Endothelial cell of umbilical vein (primary cell): ENCODE measurements at regions not wholly inside any gene's neighbourhood (a gene's known extent, or its start where the extent isn't known, plus 50 kb on each side); places are given as distances from the start of the nearest gene placed in this dataset.

ENCODE experiments used
- BruUV-seq: library from RNA; stranded (reverse); fragments of 400-500 nt; replicated peaks from 2 replicates; lab custom pipeline; 2021; lab: Mats Ljungman, UMichigan
- CTCF ChIA-PET: fragments of 300-600, 350-600 bp; sonication (Branson Sonifier 250); formaldehyde crosslinking; loops from one replicate; lab custom pipeline; 2021; ENCODE audit warnings: antibody characterized with exemption, inconsistent platforms; lab: Charles Lee
- POLR2A ChIA-PET: fragments of 300-600, 350-600 bp; sonication (Branson Sonifier 250); formaldehyde crosslinking; loops from one replicate; lab custom pipeline; 2021; ENCODE audit warnings: antibody characterized with exemption, inconsistent platforms; lab: Charles Lee
- DNase-seq: peaks from one replicate; pipeline ENCODE4 v3.0.0-alpha.2; 2011; ENCODE audit warnings: low read depth, low spot score
- FAIRE-seq: peaks from 2 replicates; lab custom pipeline; 2011; peaks lifted over from hg19 to GRCh38; lab: Jason Lieb, UNC
- H2AFZ ChIP-seq: 2 replicates; pipeline ENCODE4 v1.6.0; 2012; ENCODE audit warnings: low read depth, low read length, control low read depth, inconsistent platforms
- H3K27ac ChIP-seq: 2 replicates; pipeline ENCODE4 v1.5.1; 2011; ENCODE audit warnings: low read depth, mild to moderate bottlenecking, control low read depth, low read length, moderate library complexity; ENCODE audit not compliant: insufficient read depth
- H3K27me3 ChIP-seq, 2 experiments: 2 replicates each; pipeline versions ENCODE4 v1.6.0 to v1.6.1; 2011; ENCODE audit warnings: low read length in 2 of 2, mixed read lengths in 1 of 2; ENCODE audit not compliant: control insufficient read depth in 2 of 2, insufficient read depth in 2 of 2
- H3K36me3 ChIP-seq, 2 experiments: 2 replicates in 1 of 2; 3 replicates in 1 of 2; pipeline ENCODE4 v1.5.1; 2011; ENCODE audit warnings: low read length in 2 of 2, mild to moderate bottlenecking in 1 of 2, moderate library complexity in 1 of 2; ENCODE audit not compliant: control insufficient read depth in 2 of 2, insufficient read depth in 2 of 2; ENCODE audit errors: extremely low read depth in 1 of 2
- H3K4me1 ChIP-seq: 3 replicates; pipeline ENCODE4 v1.5.1; 2011; ENCODE audit warnings: mild to moderate bottlenecking, low read length; ENCODE audit not compliant: control insufficient read depth, insufficient read depth; ENCODE audit errors: extremely low read depth
- H3K4me2 ChIP-seq: 2 replicates; pipeline ENCODE4 v1.6.1; 2011; ENCODE audit warnings: low read length, control low read depth, mixed read lengths; ENCODE audit not compliant: insufficient read depth
- H3K4me3 ChIP-seq, 3 experiments: fragments of 200-600 bp in 1 of 3; sonication (generic), shearing (Covaris generic) in 1 of 3; replicated peaks in 1 of 3; 2 replicates each; pipeline ENCODE4 v1.5.1; 2011 to 2016; ENCODE audit warnings: control low read depth in 3 of 3, low read length in 3 of 3, mild to moderate bottlenecking in 2 of 3, inconsistent platforms in 1 of 3, low read depth in 1 of 3, moderate library complexity in 1 of 3; ENCODE audit not compliant: insufficient read depth in 1 of 3
- H3K79me2 ChIP-seq: 2 replicates; pipeline ENCODE4 v1.6.0; 2012; ENCODE audit warnings: low read length, inconsistent platforms; ENCODE audit not compliant: control insufficient read depth, insufficient read depth
- H3K9ac ChIP-seq: replicated peaks from 2 replicates; pipeline ENCODE3; 2011; ENCODE audit warnings: low read length, control low read depth; ENCODE audit not compliant: insufficient read depth; ENCODE audit errors: extremely low read depth
- H3K9me1 ChIP-seq: replicated peaks from 3 replicates; pipeline ENCODE4 v1.6.0; 2011; ENCODE audit warnings: mild to moderate bottlenecking, low read length; ENCODE audit not compliant: control insufficient read depth, insufficient read depth; ENCODE audit errors: extremely low read depth
- H3K9me3 ChIP-seq: replicated peaks from 2 replicates; pipeline ENCODE4 v1.5.1; 2012; ENCODE audit warnings: low read length, inconsistent platforms; ENCODE audit not compliant: control insufficient read depth, insufficient read depth
- H4K20me1 ChIP-seq: replicated peaks from 2 replicates; pipeline ENCODE3; 2011; ENCODE audit warnings: mild to moderate bottlenecking, low read length; ENCODE audit not compliant: control insufficient read depth, insufficient read depth; ENCODE audit errors: extremely low read depth
- CTCF ChIP-seq, 2 donors: IDR thresholded peaks; 1 replicate in 1 of 2; 2 replicates in 1 of 2; pipeline ENCODE4 v1.5.1; 2011; ENCODE audit warnings: low read length in 2 of 2, mild to moderate bottlenecking in 2 of 2, moderate library complexity in 2 of 2, control low read depth in 1 of 2, inconsistent platforms in 1 of 2, low read depth in 1 of 2; ENCODE audit not compliant: insufficient read depth in 1 of 2; ENCODE audit errors: extremely low read depth in 1 of 2
- EZH2 ChIP-seq: IDR thresholded peaks from 2 replicates; pipeline ENCODE4 v1.6.1; 2012; ENCODE audit warnings: borderline replicate concordance, low read depth, mild to moderate bottlenecking, moderate library complexity, low read length, inconsistent platforms; ENCODE audit not compliant: severe bottlenecking
- FOS ChIP-seq: IDR thresholded peaks from 2 replicates; pipeline ENCODE4 v1.6.1; 2011; ENCODE audit warnings: mild to moderate bottlenecking, low read length, moderate library complexity, borderline replicate concordance; ENCODE audit not compliant: insufficient read depth
- GATA2 ChIP-seq: IDR thresholded peaks from 2 replicates; pipeline ENCODE4 v1.7.0; 2011; ENCODE audit warnings: low read depth, mild to moderate bottlenecking, moderate library complexity, mixed read lengths, low read length; ENCODE audit not compliant: insufficient read length, insufficient read depth
- JUN ChIP-seq: IDR thresholded peaks from 2 replicates; pipeline ENCODE4 v1.6.1; 2011; ENCODE audit warnings: borderline replicate concordance, low read depth; ENCODE audit not compliant: insufficient read length, insufficient read depth
- MAX ChIP-seq: IDR thresholded peaks from 2 replicates; pipeline ENCODE4 v1.6.1; 2011; ENCODE audit not compliant: insufficient read depth, insufficient read length
- MYC ChIP-seq: IDR thresholded peaks from one replicate; pipeline ENCODE4 v1.6.1; 2011; ENCODE audit warnings: mild to moderate bottlenecking, low read depth, low read length
- POLR2A ChIP-seq: IDR thresholded peaks from 2 replicates; pipeline ENCODE4 v1.6.1; 2012; ENCODE audit warnings: low read depth, mild to moderate bottlenecking, control low read depth, low read length
- POLR2AphosphoS5 ChIP-seq: IDR thresholded peaks from 2 replicates; pipeline ENCODE4 v1.6.1; 2012; ENCODE audit warnings: low read depth, mild to moderate bottlenecking, control low read depth, low read length, moderate library complexity; ENCODE audit not compliant: insufficient read depth
- dilution Hi-C: fragments of 300-500 bp; cut with MboI; formaldehyde crosslinking; loops from one replicate; pipeline ENCODE4 v1.15.0; 2019; ENCODE audit warnings: low sequenced_read_pairs; ENCODE audit not compliant: extremely low pct_ligation_motif_present
- intact Hi-C: fragments of 100-400 bp; cut with micrococcal nuclease; formaldehyde crosslinking; loops from one replicate; pipeline ENCODE4 v1.10.0; 2022

DNA sequence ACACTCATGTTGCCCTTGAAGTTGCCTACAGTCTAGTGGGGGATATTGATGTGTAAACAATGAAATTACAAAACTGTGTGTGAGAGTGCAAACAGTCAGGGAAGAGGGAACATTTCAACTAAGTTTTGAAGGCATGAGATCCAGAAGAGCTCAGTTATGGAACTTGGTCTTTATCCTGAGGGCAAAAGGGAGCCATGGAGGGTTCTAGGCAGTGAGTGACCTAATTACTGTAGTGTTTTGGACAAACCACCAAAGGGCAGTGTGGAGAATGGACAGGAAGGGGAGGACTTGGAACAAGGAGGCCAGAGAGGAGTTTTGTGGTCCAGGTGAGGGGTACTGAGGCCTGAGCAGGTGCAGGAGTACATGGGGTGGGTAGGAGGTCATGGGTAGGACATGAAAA, 143.7 kb upstream of the SMIM23 start:
- no peak overlapping the region for H2AFZ ChIP-seq
- no peak overlapping the region for H3K9ac ChIP-seq
- POLR2A ChIA-PET, result no interaction called here
- intact Hi-C loops, result no loop called here
- no TSS peak for BruUV-seq
- H3K9me3 ChIP-seq, result no peaks in the 10 kb centered on the region
- no peak overlapping the region for H3K4me3 ChIP-seq
- no peaks in the 10 kb centered on the region for H4K20me1 ChIP-seq
- CTCF ChIA-PET, result no interaction called here
- TF ChIP-seq POLR2AphosphoS5 (no peak), POLR2A (no peak)
- DNase-seq (no peak), FAIRE-seq (no peak)
- H3K27me3 ChIP-seq, result no peaks in the 10 kb centered on the region
- H3K4me2 ChIP-seq, result no peak overlapping the region
- H3K9me1 ChIP-seq, result no peaks in the 10 kb centered on the region
- peaks cover under 1% of the 10 kb centered on the region for H3K4me1 ChIP-seq
- dilution Hi-C loops, result no loop called here
- H3K79me2 ChIP-seq, result no peaks in the 10 kb centered on the region
- no peaks in the 10 kb centered on the region for H3K36me3 ChIP-seq
- H3K27ac ChIP-seq, result no peak overlapping the region

DNA sequence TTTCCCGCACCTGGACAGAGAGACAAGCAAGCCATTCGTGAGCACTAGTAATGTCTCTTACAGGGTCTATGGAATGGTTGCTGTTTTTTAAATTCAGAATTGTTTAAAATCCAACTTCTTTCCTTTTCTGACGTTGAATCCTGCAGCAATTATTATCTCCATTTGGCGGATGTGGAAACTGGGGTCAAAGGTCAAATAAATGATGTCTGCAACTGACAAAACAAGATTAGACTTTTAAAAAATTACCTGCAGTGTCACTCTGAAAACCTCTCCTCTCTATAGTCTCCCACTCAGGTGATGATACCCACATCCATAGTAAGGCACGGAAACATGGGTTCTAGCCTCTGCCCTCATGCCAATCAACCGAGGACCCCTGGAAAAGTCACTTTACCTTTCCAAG, 142.7 kb upstream of the SMIM23 start:
- FAIRE-seq, result no peak
- POLR2A ChIA-PET, result no interaction called here

More for the DNA sequence above, 142.7 kb upstream of the SMIM23 start:
- TF ChIP-seq POLR2AphosphoS5, result no peak
- TF ChIP-seq JUN, result no peak
- no peak for TF ChIP-seq MAX
- TF ChIP-seq FOS, result no peak
- TF ChIP-seq EZH2, result no peak
- TF ChIP-seq POLR2A, result no peak
- TF ChIP-seq MYC, result no peak
- no peak for TF ChIP-seq GATA2
- no peak for TF ChIP-seq CTCF (IDR thresholded peaks at IDR 0.05; ENCODE audit: extremely low read depth in 1 of 2, insufficient read depth in 1 of 2, low read depth in 1 of 2, low read length in 2 of 2)
- intact Hi-C loops (no loop called here), dilution Hi-C loops (no loop called here)
- H2AFZ ChIP-seq, result no peak overlapping the region
- no peaks in the 10 kb centered on the region for H4K20me1 ChIP-seq
- no peaks in the 10 kb centered on the region for H3K27me3 ChIP-seq
- no peak overlapping the region for H3K9ac ChIP-seq
- no peaks in the 10 kb centered on the region for H3K9me1 ChIP-seq
- no peak for DNase-seq
- no peak overlapping the region for H3K4me3 ChIP-seq
- BruUV-seq, result no TSS peak
- H3K4me2 ChIP-seq, result no peak overlapping the region
- no peaks in the 10 kb centered on the region for H3K79me2 ChIP-seq
- peaks cover 11% of the 10 kb centered on the region for H3K4me1 ChIP-seq
- no peaks in the 10 kb centered on the region for H3K36me3 ChIP-seq
- CTCF ChIA-PET, result interaction anchor here (1.5 to 5.1 kb wide), 2 partner anchors 12 to 39 kb away, joined by 3 to 20 read pairs; no protein-coding TSS in a partner anchor
- no peak overlapping the region for H3K27ac ChIP-seq
- H3K9me3 ChIP-seq, result no peaks in the 10 kb centered on the region
